HG03064 (cell line): ENCODE measurements at regions not wholly inside any gene's neighbourhood (a gene's known extent, or its start where the extent isn't known, plus 50 kb on each side); places are given as distances from the start of the nearest gene placed in this dataset.
"Not testable (repeated sequence)": the region's sequence is repeated elsewhere in the genome, so short reads cannot be mapped to it uniquely, and the experiment has no call there.

Experiments used
- ATAC-seq: cut with Tn5 transposase; IDR thresholded peaks from one replicate; pipeline ENCODE4 v1.9.1; 2021; ENCODE audit warnings: low read depth; ENCODE audit not compliant: unreplicated experiment

GRCh38 chr4:171538601-171539100 is 274.6 kb upstream of the GALNTL6 start:
- no peak for ATAC-seq

GRCh38 chr4:171534391-171534790 is 278.8 kb upstream of the GALNTL6 start:
- no peak for ATAC-seq

GRCh38 chr4:171532968-171533367 is 280.2 kb upstream of the GALNTL6 start:
- no peak for ATAC-seq

- no peak for ATAC-seq
Measured at GRCh38 chr4:171524903-171525302, 288.3 kb upstream of the GALNTL6 start.

- ATAC-seq, result no peak
Measured at GRCh38 chr4:171521726-171522125, 291.5 kb upstream of the GALNTL6 start.

- ATAC-seq, result no peak
Measured at GRCh38 chr4:171519457-171519856, 293.7 kb upstream of the GALNTL6 start.

GRCh38 chr4:171517883-171518282 is 295.3 kb upstream of the GALNTL6 start:
- no peak for ATAC-seq

- no peak for ATAC-seq
Measured at GRCh38 chr4:171516694-171517093, 296.5 kb upstream of the GALNTL6 start.

- no peak for ATAC-seq
Measured at GRCh38 chr4:171484681-171485080, 328.5 kb upstream of the GALNTL6 start.

GRCh38 chr4:171478181-171478580 is 335.0 kb upstream of the GALNTL6 start:
- no peak for ATAC-seq

- not testable (repeated sequence) for ATAC-seq
Measured at GRCh38 chr4:171475111-171475510, 338.1 kb upstream of the GALNTL6 start.

- no peak for ATAC-seq
Measured at GRCh38 chr4:171473155-171473554, 340.0 kb upstream of the GALNTL6 start.

GRCh38 chr4:171472230-171472629 is 341.0 kb upstream of the GALNTL6 start:
- no peak for ATAC-seq

GRCh38 chr4:171464499-171464898 is 348.7 kb upstream of the GALNTL6 start:
- ATAC-seq, result no peak

- no peak for ATAC-seq
Measured at GRCh38 chr4:171461191-171461590, 352.0 kb upstream of the GALNTL6 start.

GRCh38 chr4:171448919-171449481 is 364.2 kb upstream of the GALNTL6 start:
- no peak for ATAC-seq

- ATAC-seq, result no peak
Measured at GRCh38 chr4:171448358-171448757, 364.8 kb upstream of the GALNTL6 start.

- no peak for ATAC-seq
Measured at GRCh38 chr4:171441300-171441941, 371.8 kb upstream of the GALNTL6 start.

GRCh38 chr4:171433674-171434073 is 379.5 kb upstream of the GALNTL6 start:
- no peak for ATAC-seq

GRCh38 chr4:171432536-171432935 is 380.7 kb upstream of the GALNTL6 start:
- ATAC-seq, result no peak

GRCh38 chr4:171430495-171430894 is 382.7 kb upstream of the GALNTL6 start:
- ATAC-seq, result no peak

- no peak for ATAC-seq
Measured at GRCh38 chr4:171397175-171397574, 416.0 kb upstream of the GALNTL6 start.
